Heart left ventricle (tissue), 16 donors: ENCODE measurements at regions not wholly inside any gene's neighbourhood (a gene's known extent, or its start where the extent isn't known, plus 50 kb on each side); places are given as distances from the start of the nearest gene placed in this dataset.

Source experiments
- ATAC-seq, 4 donors: fragments of 200-7000 bp; cut with Tn5 transposase; one replicate each; pipeline ENCODE4 v1.9.1; 2020 to 2022; ENCODE audit warnings: moderate library complexity in 4 of 4, mild to moderate bottlenecking in 3 of 4, moderate number of reproducible peaks in 1 of 4
- DNase-seq, 5 donors: peaks; one replicate each; pipeline ENCODE4 v3.0.0-alpha.2; 2020
- H3K27ac ChIP-seq, 12 donors: fragments of 200-600 bp; sonication (generic) in 4 of 12; one replicate each; pipeline versions ENCODE4 v1.5.0 to v1.8.0; 2016 to 2022; ENCODE audit warnings: mild to moderate bottlenecking in 2 of 12
- H3K27me3 ChIP-seq, 9 donors: fragments of 200-600 bp; sonication (generic) in 2 of 9; one replicate each; pipeline versions ENCODE4 v1.5.1 to v1.8.0; 2016 to 2022; ENCODE audit warnings: mild to moderate bottlenecking in 3 of 9
- H3K36me3 ChIP-seq, 9 donors: fragments of 200-600 bp; sonication (generic) in 2 of 9; one replicate each; pipeline versions ENCODE4 v1.5.0 to v1.8.0; 2018 to 2022; ENCODE audit warnings: mild to moderate bottlenecking in 2 of 9
- H3K4me1 ChIP-seq, 12 donors: fragments of 200-600 bp; sonication (generic) in 4 of 12; one replicate each; pipeline versions ENCODE4 v1.5.0 to v1.8.0; 2016 to 2022; ENCODE audit warnings: mild to moderate bottlenecking in 3 of 12
- H3K4me3 ChIP-seq, 12 donors: fragments of 200-600 bp; sonication (generic) in 4 of 12; one replicate each; pipeline versions ENCODE4 v1.5.0 to v1.8.0; 2017 to 2022; ENCODE audit warnings: mild to moderate bottlenecking in 9 of 12, moderate library complexity in 4 of 12
- H3K9me3 ChIP-seq, 12 donors: fragments of 200-600 bp; sonication (generic) in 4 of 12; one replicate each; pipeline versions ENCODE4 v1.5.0 to v1.8.0; 2016 to 2022; ENCODE audit warnings: mild to moderate bottlenecking in 1 of 12
- CTCF ChIP-seq, 12 donors: fragments of 200-600 bp; sonication (generic) in 4 of 12; IDR thresholded peaks; one replicate each; pipeline versions ENCODE4 v1.5.0 to v1.8.0; 2018 to 2022; ENCODE audit warnings: antibody characterized with exemption in 12 of 12, mild to moderate bottlenecking in 5 of 12
- POLR2A ChIP-seq, 2 donors: fragments of 450-650 bp; IDR thresholded peaks; one replicate each; pipeline ENCODE4 v1.6.1; 2017; ENCODE audit warnings: antibody characterized with exemption in 2 of 2, mild to moderate bottlenecking in 2 of 2, moderate library complexity in 2 of 2
- WGBS, 4 donors: extraction: QIAGEN DNeasy Blood & Tissue Kit in 2 of 4; methylation state at CpG; one replicate each; pipeline versions ENCODE4 v1.1.5 to v1.1.7; 2013 to 2018; 5-methylcytosine and 5-hydroxymethylcytosine counted together
- intact Hi-C, 10 donors: fragments of 100-400 bp; cut with DNase I; formaldehyde crosslinking; loops; one replicate each; pipeline versions ENCODE4 v1.11.1 to v1.14.2; 2022
- donor health status: ischemic (EF 13 %, LVEDD 7.1; RV severe dilation, severe dysfunction).
- donor health status: healthy with polysubstance abuse.
- donor health status: DM: no; HTN: yes; CAD: no.
- donor health status: DM: no; HTN: no; CAD: no.
- donor health status: ischemic (EF 25% LVEDD 6.9; RV normal size, moderate dysfunction).
- donor health status: ischemic (EF 25% LVEDD 5.7; RV mildly dilated, moderate dysfunction).
- donor health status: healthy.
- donor health status: DM: yes; HTN: yes; CAD: no.
- donor health status: ischemic (EF 35%, LVEDD 5.7; RV mildly dilated, moderate dysfunction).
- donor health status: nonischemic (EF 11% LVEDD 7.7; RV severe dilation, severe dysfunction).
- donor health status: DM: yes; HTN: yes; CAD: no.
- donor health status: PGD.
- donor health status: ischemic (EF 29% LVEDD 5.4; RV normal size, mild dysfunction).
- donor health status: nonischemic (EF 23%, LVEDD 6.1; RV moderate dilation, normal function).

GRCh38 chr15:31477301-31477700 lies 150.7 kb downstream of the KLF13 start:
- peaks cover 0 to 15% (median 5%) of the 10 kb centered on the region in 9 donors for H3K27me3 ChIP-seq
- no peak for ATAC-seq
- H3K4me1 ChIP-seq: peaks cover 0 to 16% (median 10%) of the 10 kb centered on the region in 12 donors
- no peaks in the 10 kb centered on the region for H3K9me3 ChIP-seq
- H3K27ac ChIP-seq: no peak overlapping the region
- intact Hi-C loops: no loop called here
- DNase-seq: no peak
- H3K4me3 ChIP-seq: no peak overlapping the region
- WGBS, 4 donors: 97 to 100% (median 98%) methylated on average over 4 of the region's 4 CpGs
- TF ChIP-seq CTCF (IDR thresholded peaks at IDR 0.05) (no peak), POLR2A (IDR thresholded peaks at IDR 0.05) (no peak)
- H3K36me3 ChIP-seq: no peaks in the 10 kb centered on the region

GRCh38 chr15:31477851-31478701 lies 151.4 kb downstream of the KLF13 start:
- H3K36me3 ChIP-seq: no peaks in the 10 kb centered on the region
- no peak for ATAC-seq

GRCh38 chr15:31478702-31479221 lies 152.1 kb downstream of the KLF13 start:
- no peaks in the 10 kb centered on the region for H3K9me3 ChIP-seq
- 90 to 94% (median 93%) methylated on average over 13 of the region's 13 CpGs for WGBS, 4 donors
- DNase-seq (no peak), ATAC-seq (no peak)
- TF ChIP-seq POLR2A (IDR thresholded peaks at IDR 0.05) (no peak), CTCF (IDR thresholded peaks at IDR 0.05) (no peak)
- peaks cover 0 to 8% (median 0%) of the 10 kb centered on the region in 12 donors for H3K4me1 ChIP-seq
- H3K27ac ChIP-seq: no peak overlapping the region
- intact Hi-C loops: no loop called here
- H3K4me3 ChIP-seq: no peak overlapping the region
- H3K27me3 ChIP-seq: peaks cover 0 to 26% (median 11%) of the 10 kb centered on the region in 9 donors
- H3K36me3 ChIP-seq: no peaks in the 10 kb centered on the region

More at GRCh38 chr15:31477851-31478701, 151.4 kb downstream of the KLF13 start:
- TF ChIP-seq POLR2A (IDR thresholded peaks at IDR 0.05): no peak
- DNase-seq: no peak
- intact Hi-C loops: no loop called here
- Histone ChIP-seq H3K27ac (no peak overlapping the region), H3K27me3 (peaks cover 0 to 22% (median 11%) of the 10 kb centered on the region in 9 donors), H3K4me3 (no peak overlapping the region), H3K4me1 (peaks cover 0 to 13% (median 4%) of the 10 kb centered on the region in 12 donors), H3K9me3 (no peaks in the 10 kb centered on the region)
- WGBS, 4 donors: 92 to 94% (median 93%) methylated on average over 8 of the region's 8 CpGs

GRCh38 chr15:31480356-31481025 lies 153.9 kb downstream of the KLF13 start:
- peaks cover 0 to 7% (median 0%) of the 10 kb centered on the region in 12 donors for H3K4me1 ChIP-seq
- H3K27ac ChIP-seq: no peak overlapping the region
- H3K27me3 ChIP-seq: peaks cover 0 to 36% (median 11%) of the 10 kb centered on the region in 9 donors
- ATAC-seq: no peak
- no peak overlapping the region for H3K4me3 ChIP-seq
- DNase-seq: no peak
- H3K36me3 ChIP-seq: no peaks in the 10 kb centered on the region
- intact Hi-C loops: loop anchor here in 5 of 10 donors (5.0 to 10.0 kb wide), 6 partner anchors 33 to 816 kb away; partner anchors contain the start of genes KLF13 (in 1 of the 5) and OTUD7A (in 1 of the 5)
- TF ChIP-seq POLR2A (IDR thresholded peaks at IDR 0.05): no peak
- no peak for TF ChIP-seq CTCF (IDR thresholded peaks at IDR 0.05)
- no peaks in the 10 kb centered on the region for H3K9me3 ChIP-seq
- WGBS, 4 donors: 63 to 71% (median 66%) methylated on average over 12 of the region's 12 CpGs
